HepG2 (cell line): ENCODE measurements at regions not wholly inside any gene's neighbourhood (a gene's known extent, or its start where the extent isn't known, plus 50 kb on each side); places are given as distances from the start of the nearest gene placed in this dataset.

ENCODE experiments used
- ATAC-seq: fragments of 200-7000 bp; cut with Tn5 transposase; 3 replicates; pipeline ENCODE4 v1.9.1; 2020; ENCODE audit warnings: mild to moderate bottlenecking, moderate library complexity
- BruUV-seq: library from RNA; stranded (reverse); fragments of 400-500 nt; replicated peaks from 2 replicates; lab custom pipeline; 2021; lab: Mats Ljungman, UMichigan
- CTCF ChIA-PET: fragments of 300-600 bp; formaldehyde crosslinking; extraction: SDS; loops from one replicate; lab custom pipeline; 2021; ENCODE audit warnings: low total read pairs, inconsistent platforms, low intra/inter-chr PET ratio; lab: Yijun Ruan, JAX
- POLR2A ChIA-PET: fragments of 350-600 bp; sonication (Branson Sonifier 250); formaldehyde crosslinking; loops from one replicate; lab custom pipeline; 2020; ENCODE audit warnings: antibody characterized with exemption, inconsistent platforms; lab: Yijun Ruan, JAX
- DNase-seq: peaks from one replicate; pipeline ENCODE4 v3.0.0-alpha.2; 2015; ENCODE audit warnings: low spot score
- FAIRE-seq: peaks from 3 replicates; lab custom pipeline; 2011; peaks lifted over from hg19 to GRCh38; lab: Jason Lieb, UNC
- H2AFZ ChIP-seq: one replicate; pipeline ENCODE4 v1.6.1; 2011; ENCODE audit warnings: low read length, inconsistent platforms
- H3K27ac ChIP-seq: fragments of 300-600 bp; 3 replicates; pipeline ENCODE4 v1.8.0; 2011; ENCODE audit warnings: mixed run types, mild to moderate bottlenecking, mixed read lengths, low read length, inconsistent platforms; ENCODE audit not compliant: insufficient read depth; ENCODE audit errors: extremely low read length
- H3K27me3 ChIP-seq, 2 experiments: fragments of 200-600 bp in 1 of 2; 2 replicates in 1 of 2; 3 replicates in 1 of 2; pipeline versions ENCODE4 v1.6.0 to v1.8.0; 2011; ENCODE audit warnings: low read length in 2 of 2, mild to moderate bottlenecking in 2 of 2, moderate library complexity in 2 of 2, inconsistent platforms in 1 of 2; ENCODE audit not compliant: insufficient read depth in 2 of 2, control insufficient read depth in 1 of 2
- H3K36me3 ChIP-seq, 2 experiments: fragments of 200-600 bp in 1 of 2; replicated peaks in 1 of 2; 2 replicates in 1 of 2; 3 replicates in 1 of 2; pipeline versions ENCODE4 v1.5.1 to v1.8.0; 2011; ENCODE audit warnings: low read length in 2 of 2, inconsistent platforms in 1 of 2; ENCODE audit not compliant: insufficient read depth in 2 of 2, control insufficient read depth in 1 of 2
- H3K4me1 ChIP-seq: 2 replicates; pipeline ENCODE4 v1.5.1; 2012; ENCODE audit warnings: low read length, inconsistent platforms; ENCODE audit not compliant: insufficient read depth
- H3K4me2 ChIP-seq: 2 replicates; pipeline ENCODE4 v1.6.0; 2011; ENCODE audit warnings: low read depth, low read length, inconsistent platforms
- H3K4me3 ChIP-seq, 3 experiments: fragments of 200-600 bp in 1 of 3; sonication (generic), shearing (Covaris generic) in 1 of 3; replicated peaks in 1 of 3; 2 replicates each; pipeline ENCODE4 v1.5.1; 2011 to 2016; ENCODE audit warnings: low read length in 3 of 3, inconsistent platforms in 2 of 3, low read depth in 2 of 3, mild to moderate bottlenecking in 2 of 3, control low read depth in 1 of 3, mixed read lengths in 1 of 3; ENCODE audit not compliant: insufficient read depth in 1 of 3
- H3K79me2 ChIP-seq: one replicate; pipeline ENCODE4 v1.6.1; 2011; ENCODE audit warnings: low read length, inconsistent platforms; ENCODE audit not compliant: insufficient read depth
- H3K9ac ChIP-seq: 2 replicates; pipeline ENCODE4 v1.6.0; 2011; ENCODE audit warnings: mild to moderate bottlenecking, low read depth, low read length, inconsistent platforms; ENCODE audit not compliant: insufficient read depth
- H3K9me3 ChIP-seq: 2 replicates; pipeline ENCODE4 v1.5.1; 2012; ENCODE audit warnings: mild to moderate bottlenecking, low read length
- H4K20me1 ChIP-seq: 2 replicates; pipeline ENCODE4 v1.6.0; 2011; ENCODE audit warnings: inconsistent platforms, mild to moderate bottlenecking, low read length, moderate library complexity; ENCODE audit not compliant: insufficient read depth
- BATF2 ChIP-seq: sonication (generic); formaldehyde crosslinking; IDR thresholded peaks from 2 replicates; pipeline ENCODE4 v1.8.0; 2022; ENCODE audit warnings: mild to moderate bottlenecking, missing genetic modification reagents, moderate library complexity
- CCAR2 ChIP-seq: fragments of 200-400 bp; formaldehyde crosslinking; optimal IDR thresholded peaks from 2 replicates; pipeline ENCODE3; 2018; ENCODE audit warnings: low read depth, mild to moderate bottlenecking, low read length, moderate library complexity
- CCDC6 ChIP-seq: sonication (generic); formaldehyde crosslinking; IDR thresholded peaks from 2 replicates; pipeline ENCODE4 v1.8.1; 2022; ENCODE audit warnings: mild to moderate bottlenecking, missing genetic modification reagents, moderate library complexity
- GTF2F1 ChIP-seq: fragments of 150-350 bp; IDR thresholded peaks from 2 replicates; pipeline ENCODE4 v1.6.1; 2014; ENCODE audit warnings: low read length
- JUN ChIP-seq: sonication (generic); formaldehyde crosslinking; IDR thresholded peaks from 2 replicates; pipeline ENCODE4 v1.4.0; 2020; ENCODE audit warnings: mild to moderate bottlenecking, missing genetic modification reagents
- MEIS2 ChIP-seq: sonication (generic); formaldehyde crosslinking; IDR thresholded peaks from 2 replicates; pipeline ENCODE4 v1.9.0; 2021; ENCODE audit warnings: mild to moderate bottlenecking, missing genetic modification reagents
- SRSF9 ChIP-seq: fragments of 200-400 bp; formaldehyde crosslinking; IDR thresholded peaks from 2 replicates; pipeline ENCODE4 v1.6.1; 2018; ENCODE audit warnings: borderline replicate concordance, mild to moderate bottlenecking, low read depth, low read length; ENCODE audit not compliant: insufficient read depth, poor library complexity, severe bottlenecking
- ZMYM3 ChIP-seq: sonication (generic); formaldehyde crosslinking; IDR thresholded peaks from 2 replicates; pipeline ENCODE4 v1.5.1; 2020; ENCODE audit warnings: mild to moderate bottlenecking, missing genetic modification reagents
- ZNF101 ChIP-seq: sonication (generic); formaldehyde crosslinking; IDR thresholded peaks from 2 replicates; pipeline ENCODE4 v1.4.0; 2020; ENCODE audit warnings: mild to moderate bottlenecking, low read depth, missing genetic modification reagents, borderline replicate concordance
- ZNF251 ChIP-seq: sonication (generic); formaldehyde crosslinking; IDR thresholded peaks from 2 replicates; pipeline ENCODE4 v1.9.0; 2021; ENCODE audit warnings: mild to moderate bottlenecking, missing genetic modification reagents
- ZNF264 ChIP-seq: sonication (generic); formaldehyde crosslinking; IDR thresholded peaks from 2 replicates; pipeline ENCODE4 v1.4.0; 2020; ENCODE audit warnings: missing genetic modification reagents
- ZNF296 ChIP-seq: sonication (generic); formaldehyde crosslinking; conservative IDR thresholded peaks from 2 replicates; pipeline ENCODE4 v1.5.0; 2020; ENCODE audit warnings: mild to moderate bottlenecking, missing genetic modification reagents
- ZNF329 ChIP-seq: sonication (generic); formaldehyde crosslinking; IDR thresholded peaks from 2 replicates; pipeline ENCODE4 v1.9.0; 2021; ENCODE audit warnings: low read depth, mild to moderate bottlenecking, missing genetic modification reagents
- ZNF350 ChIP-seq: sonication (generic); formaldehyde crosslinking; IDR thresholded peaks from 2 replicates; pipeline ENCODE4 v1.4.0; 2020; ENCODE audit warnings: mild to moderate bottlenecking, low read depth, missing genetic modification reagents, borderline replicate concordance
- ZNF558 ChIP-seq: sonication (generic); formaldehyde crosslinking; IDR thresholded peaks from 2 replicates; pipeline ENCODE4 v1.9.0; 2022; ENCODE audit warnings: mild to moderate bottlenecking, missing genetic modification reagents, borderline replicate concordance
- ZNF570 ChIP-seq: sonication (generic); formaldehyde crosslinking; IDR thresholded peaks from 2 replicates; pipeline ENCODE4 v1.4.0; 2020; ENCODE audit warnings: mild to moderate bottlenecking, missing genetic modification reagents, borderline replicate concordance
- ZNF800 ChIP-seq: sonication (generic); formaldehyde crosslinking; IDR thresholded peaks from 2 replicates; pipeline ENCODE4 v1.4.0; 2020; ENCODE audit warnings: missing genetic modification reagents
- ZZZ3 ChIP-seq: sonication (generic); formaldehyde crosslinking; IDR thresholded peaks from 2 replicates; pipeline ENCODE4 v1.4.0; 2020; ENCODE audit warnings: missing genetic modification reagents, mild to moderate bottlenecking, borderline replicate concordance
- WGBS: methylation state at CpG from one replicate; pipeline ENCODE4 v1.1.6; 2017; ENCODE audit warnings: low lambda C conversion rate; 5-methylcytosine and 5-hydroxymethylcytosine counted together
- in situ Hi-C: cut with HindIII; loops from 2 replicates; pipeline ENCODE4 v1.10.0; 2017; ENCODE audit warnings: low pct_unique_long_range_greater_than_20kb; ENCODE audit not compliant: extremely low pct_ligation_motif_present
- intact Hi-C: fragments of 100-400 bp; cut with micrococcal nuclease; formaldehyde crosslinking; loops from one replicate; pipeline ENCODE4 v1.10.0; 2022; ENCODE audit not compliant: unreplicated experiment

GRCh38 chr21:33984021-33984481, 68.4 kb upstream of the ATP5PO start:
- H4K20me1 ChIP-seq: no peaks in the 10 kb centered on the region
- H3K4me2 ChIP-seq: no peak overlapping the region
- FAIRE-seq (no peak), DNase-seq (no peak), ATAC-seq (no peak)
- H2AFZ ChIP-seq: no peak overlapping the region
- H3K36me3 ChIP-seq: no peaks in the 10 kb centered on the region
- H3K9ac ChIP-seq: no peak overlapping the region
- 51% methylated on average over 5 of the region's 13 CpGs for WGBS
- intact Hi-C loops: no loop called here
- no peaks in the 10 kb centered on the region for H3K9me3 ChIP-seq
- CTCF ChIA-PET: no interaction called here
- peaks cover 54% of the 10 kb centered on the region for H3K4me1 ChIP-seq
- H3K4me3 ChIP-seq: no peak overlapping the region
- H3K27ac ChIP-seq: no peak overlapping the region
- TF ChIP-seq ZNF329 (no peak), GTF2F1 (no peak), ZMYM3 (no peak), ZNF350 (CRISPR knock-in tag) (no peak), SRSF9 (no peak), ZNF570 (no peak), CCDC6 (no peak), ZNF296 (CRISPR knock-in tag) (no peak), ZNF264 (CRISPR knock-in tag) (no peak), CCAR2 (no peak), ZZZ3 (CRISPR knock-in tag) (no peak), MEIS2 (no peak), ZNF251 (CRISPR knock-in tag) (no peak), JUN (CRISPR knock-in tag) (no peak), ZNF558 (CRISPR knock-in tag) (no peak), BATF2 (CRISPR knock-in tag) (no peak), ZNF800 (CRISPR knock-in tag) (no peak), ZNF101 (CRISPR knock-in tag) (no peak)
- TF ChIP-seq, all 625 proteins: peak for 0
- POLR2A ChIA-PET: no interaction called here
- in situ Hi-C loops: no loop called here
- no TSS peak for BruUV-seq
- Histone ChIP-seq H3K79me2 (no peaks in the 10 kb centered on the region), H3K27me3 (peaks cover 2 to 42% of the 10 kb centered on the region in 2 experiments; a peak in 4 of 5 replicates)
